H1 (cell line): ENCODE measurements at regions not wholly inside any gene's neighbourhood (a gene's known extent, or its start where the extent isn't known, plus 50 kb on each side); places are given as distances from the start of the nearest gene placed in this dataset.

Experiments
- CTCF ChIA-PET: fragments of 300-600 bp; sonication (Branson Sonifier 250); formaldehyde crosslinking; loops from one replicate; lab custom pipeline; 2021; ENCODE audit not compliant: partially characterized antibody; lab: Charles Lee
- POLR2A ChIA-PET: fragments of 300-600 bp; sonication (Branson Sonifier 250); formaldehyde crosslinking; loops from one replicate; lab custom pipeline; 2021; ENCODE audit warnings: inconsistent platforms; ENCODE audit not compliant: partially characterized antibody; lab: Charles Lee
- DNase-seq, 2 experiments: peaks; one replicate each; pipeline versions ENCODE4 v3.0.0 to v3.0.0-alpha.2; 2010 to 2022; ENCODE audit warnings: low spot score in 2 of 2, low read depth in 1 of 2, mixed read lengths in 1 of 2
- FAIRE-seq: peaks from 2 replicates; lab custom pipeline; 2011; peaks lifted over from hg19 to GRCh38; lab: Jason Lieb, UNC
- H2AFZ ChIP-seq: 2 replicates; pipeline ENCODE4 v1.8.1; 2012; ENCODE audit warnings: low read length, inconsistent platforms
- H2AK5ac ChIP-seq: 2 replicates; pipeline ENCODE4 v1.6.1; 2013; ENCODE audit warnings: low read depth, low read length
- H2BK120ac ChIP-seq: replicated peaks from 2 replicates; pipeline ENCODE3; 2013; ENCODE audit warnings: low read depth, low read length, inconsistent platforms
- H2BK12ac ChIP-seq: 2 replicates; pipeline ENCODE4 v1.6.1; 2013; ENCODE audit warnings: low read depth, low read length
- H2BK15ac ChIP-seq: 2 replicates; pipeline ENCODE4 v1.6.1; 2013; ENCODE audit warnings: low read length
- H2BK20ac ChIP-seq: 2 replicates; pipeline ENCODE4 v1.6.1; 2013; ENCODE audit warnings: low read length
- H2BK5ac ChIP-seq: 2 replicates; pipeline ENCODE4 v1.6.1; 2013; ENCODE audit warnings: low read depth, low read length
- H3K14ac ChIP-seq: 2 replicates; pipeline ENCODE4 v1.6.1; 2013; ENCODE audit warnings: inconsistent platforms; ENCODE audit not compliant: insufficient read length
- H3K18ac ChIP-seq: 2 replicates; pipeline ENCODE4 v1.6.1; 2013; ENCODE audit warnings: low read length; ENCODE audit errors: extremely low read depth
- H3K23ac ChIP-seq: 2 replicates; pipeline ENCODE4 v1.6.1; 2013; ENCODE audit warnings: inconsistent platforms; ENCODE audit not compliant: insufficient read length
- H3K23me2 ChIP-seq: 2 replicates; pipeline ENCODE4 v1.6.1; 2013; ENCODE audit warnings: low read depth, low read length
- H3K27ac ChIP-seq: 2 replicates; pipeline ENCODE4 v1.6.1; 2011; ENCODE audit warnings: low read depth, low read length, inconsistent platforms
- H3K27me3 ChIP-seq, 4 experiments: replicated peaks in 1 of 4; 1 replicate in 1 of 4; 2 replicates in 3 of 4; pipeline versions ENCODE4 v1.6.1 to v1.8.1; 2011 to 2013; ENCODE audit warnings: low read length in 3 of 4, mild to moderate bottlenecking in 3 of 4, inconsistent platforms in 2 of 4, mixed read lengths in 2 of 4, moderate library complexity in 1 of 4; ENCODE audit not compliant: control insufficient read depth in 3 of 4, insufficient read depth in 3 of 4; ENCODE audit errors: extremely low read depth in 1 of 4
- H3K36me3 ChIP-seq, 4 experiments: 2 replicates each; pipeline versions ENCODE4 v1.6.1 to v1.8.1; 2011 to 2013; ENCODE audit warnings: mild to moderate bottlenecking in 4 of 4, low read length in 3 of 4, moderate library complexity in 2 of 4, control low read depth in 1 of 4, inconsistent platforms in 1 of 4; ENCODE audit not compliant: insufficient read depth in 4 of 4, control insufficient read depth in 2 of 4
- H3K4ac ChIP-seq: replicated peaks from 2 replicates; pipeline ENCODE3; 2013; ENCODE audit warnings: low read length, low read depth, mixed read lengths, inconsistent platforms; ENCODE audit not compliant: insufficient read length
- H3K4me1 ChIP-seq, 4 experiments: replicated peaks in 1 of 4; 1 replicate in 1 of 4; 2 replicates in 3 of 4; pipeline versions ENCODE4 v1.6.1 to v1.8.1; 2011 to 2013; ENCODE audit warnings: low read length in 3 of 4, inconsistent platforms in 2 of 4, mixed read lengths in 1 of 4; ENCODE audit not compliant: insufficient read depth in 4 of 4, control insufficient read depth in 3 of 4
- H3K4me2 ChIP-seq, 2 experiments: 2 replicates each; pipeline versions ENCODE4 v1.6.1 to v1.8.1; 2011 to 2013; ENCODE audit warnings: low read depth in 2 of 2, low read length in 2 of 2, control low read depth in 1 of 2, inconsistent platforms in 1 of 2, mild to moderate bottlenecking in 1 of 2; ENCODE audit not compliant: insufficient read depth in 1 of 2
- H3K4me3 ChIP-seq, 4 experiments: fragments of 200-600, 300-600 bp in 1 of 4; sonication (generic), shearing (Covaris generic), sonication (Bioruptor Twin) in 1 of 4; 2 replicates each; pipeline versions ENCODE4 v1.5.1 to v1.8.1; 2011 to 2016; ENCODE audit warnings: low read length in 4 of 4, low read depth in 3 of 4, control low read depth in 2 of 4, inconsistent platforms in 2 of 4, mild to moderate bottlenecking in 2 of 4, mixed read lengths in 1 of 4, moderate library complexity in 1 of 4; ENCODE audit not compliant: insufficient read depth in 2 of 4; ENCODE audit errors: extremely low read depth in 1 of 4
- H3K56ac ChIP-seq: replicated peaks from 2 replicates; pipeline ENCODE3; 2013; ENCODE audit warnings: low read depth, mild to moderate bottlenecking, mixed read lengths, low read length, inconsistent platforms; ENCODE audit not compliant: insufficient read length
- H3K79me1 ChIP-seq: 2 replicates; pipeline ENCODE4 v1.6.1; 2013; ENCODE audit warnings: low read depth, low read length, control low read depth
- H3K79me2 ChIP-seq, 2 experiments: 2 replicates each; pipeline versions ENCODE4 v1.6.1 to v1.8.1; 2012 to 2013; ENCODE audit warnings: low read length in 2 of 2, mild to moderate bottlenecking in 2 of 2, inconsistent platforms in 1 of 2; ENCODE audit not compliant: insufficient read depth in 2 of 2, control insufficient read depth in 1 of 2
- H3K9ac ChIP-seq, 4 experiments: replicated peaks in 1 of 4; 1 replicate in 1 of 4; 2 replicates in 3 of 4; pipeline versions ENCODE4 v1.6.1 to v1.8.1; 2011 to 2013; ENCODE audit warnings: low read depth in 3 of 4, low read length in 3 of 4, control low read depth in 2 of 4, mild to moderate bottlenecking in 2 of 4, moderate library complexity in 2 of 4, inconsistent platforms in 1 of 4; ENCODE audit errors: extremely low read depth in 1 of 4
- H3K9me3 ChIP-seq, 2 experiments: 2 replicates each; pipeline versions ENCODE4 v1.6.1 to v1.8.1; 2012 to 2013; ENCODE audit warnings: mild to moderate bottlenecking in 2 of 2, moderate library complexity in 2 of 2, control low read depth in 1 of 2, inconsistent platforms in 1 of 2, low read depth in 1 of 2, low read length in 1 of 2, mixed read lengths in 1 of 2; ENCODE audit not compliant: insufficient read depth in 2 of 2
- H4K20me1 ChIP-seq, 2 experiments: replicated peaks in 1 of 2; 2 replicates each; pipeline versions ENCODE3 to v1.8.1; 2011 to 2013; ENCODE audit warnings: inconsistent platforms in 2 of 2, low read length in 2 of 2, mild to moderate bottlenecking in 1 of 2; ENCODE audit not compliant: insufficient read depth in 2 of 2, control insufficient read depth in 1 of 2
- H4K5ac ChIP-seq: 2 replicates; pipeline ENCODE4 v1.6.1; 2013; ENCODE audit warnings: low read length, low read depth, mixed read lengths, inconsistent platforms; ENCODE audit not compliant: insufficient read length
- H4K8ac ChIP-seq: 2 replicates; pipeline ENCODE4 v1.8.0; 2013; ENCODE audit warnings: mild to moderate bottlenecking, moderate library complexity, low read length, inconsistent platforms; ENCODE audit not compliant: insufficient read depth; ENCODE audit errors: extremely low read depth
- H4K91ac ChIP-seq: replicated peaks from 2 replicates; pipeline ENCODE3; 2013; ENCODE audit warnings: low read length, mixed read lengths, inconsistent platforms; ENCODE audit not compliant: insufficient read length
- SP2 ChIP-seq: IDR thresholded peaks from 2 replicates; pipeline ENCODE4 v1.6.1; 2012; ENCODE audit warnings: mild to moderate bottlenecking, low read length, inconsistent platforms
- WGBS, 2 experiments: shearing (Covaris generic) in 1 of 2; methylation state at CpG; one replicate each; pipeline versions ENCODE4 v1.1.6 to v1.1.7; 2013 to 2015; ENCODE audit warnings: low lambda C conversion rate in 2 of 2, mixed read lengths in 2 of 2, inconsistent platforms in 1 of 2, low coverage in 1 of 2, missing lambda C conversion rate in 1 of 2; ENCODE audit not compliant: insufficient replicate concordance in 2 of 2, insufficient coverage in 1 of 2, insufficient read length in 1 of 2; ENCODE audit errors: extremely low coverage in 1 of 2, missing lambda C conversion rate in 1 of 2; 5-methylcytosine and 5-hydroxymethylcytosine counted together

DNA sequence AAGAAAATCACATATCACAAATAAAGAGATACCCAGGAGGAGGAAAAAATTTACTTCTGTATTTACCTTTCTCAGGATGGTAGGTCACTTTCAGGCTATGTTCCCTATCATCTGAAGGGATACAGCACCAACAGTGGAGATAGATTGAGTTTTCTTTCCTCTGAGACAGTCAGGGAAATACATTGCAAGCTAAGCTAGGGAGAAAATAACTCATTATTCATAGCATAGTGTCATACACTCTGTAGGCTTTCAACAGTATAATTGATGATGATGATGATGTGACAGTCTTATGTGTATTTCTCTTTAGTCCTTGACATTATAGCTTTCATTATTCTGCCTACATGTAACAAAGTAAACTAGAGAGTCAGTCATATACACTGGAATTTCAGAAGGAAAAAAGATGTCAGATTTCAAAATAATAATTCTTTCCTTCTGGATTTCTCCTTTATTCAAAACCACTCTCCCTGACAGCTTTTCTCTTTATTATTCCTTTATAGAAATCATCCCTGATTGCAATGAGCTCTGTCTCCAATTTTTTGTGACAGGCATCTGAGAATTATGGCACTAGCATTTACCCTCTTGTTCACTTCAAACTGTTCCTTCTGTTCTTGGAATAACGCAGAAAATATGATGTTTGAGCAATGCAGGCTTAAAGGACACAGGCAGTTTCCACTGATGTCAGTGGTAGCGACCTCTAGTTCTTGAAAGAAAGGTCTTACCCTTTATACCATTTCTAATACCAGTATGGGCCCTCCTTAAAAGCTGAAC, 169.1 kb upstream of the EPHA5 start:
- H3K56ac ChIP-seq = no peak overlapping the region
- ChIA-PET POLR2A (no interaction called here), CTCF (no interaction called here)
- H4K91ac ChIP-seq = no peak overlapping the region
- H3K23ac ChIP-seq = no peak overlapping the region
- no peak for TF ChIP-seq SP2
- no peak overlapping the region for H3K4me3 ChIP-seq
- no peak overlapping the region for H3K4me2 ChIP-seq
- H3K27ac ChIP-seq = no peak overlapping the region
- no peak overlapping the region for H3K14ac ChIP-seq
- H3K27me3 ChIP-seq = no peaks in the 10 kb centered on the region
- no peak overlapping the region for H3K18ac ChIP-seq
- 88% methylated on average over 2 of the region's 2 CpGs; no CpG with 5 or more reads in 1 of the 2 experiments for WGBS, 2 experiments
- no peak overlapping the region for H2BK5ac ChIP-seq
- no peak overlapping the region for H4K8ac ChIP-seq
- H2BK15ac ChIP-seq = no peak overlapping the region
- no peaks in the 10 kb centered on the region for H3K4me1 ChIP-seq
- no peaks in the 10 kb centered on the region for H3K36me3 ChIP-seq
- no peaks in the 10 kb centered on the region for H3K79me1 ChIP-seq
- H3K23me2 ChIP-seq = no peaks in the 10 kb centered on the region
- no peak overlapping the region for H4K5ac ChIP-seq
- no peak overlapping the region for H3K9ac ChIP-seq
- no peak for DNase-seq
- no peak overlapping the region for H2BK120ac ChIP-seq
- no peak overlapping the region for H2AK5ac ChIP-seq
- no peaks in the 10 kb centered on the region for H3K79me2 ChIP-seq
- no peaks in the 10 kb centered on the region for H3K9me3 ChIP-seq
- no peak overlapping the region for H2AFZ ChIP-seq
- H2BK20ac ChIP-seq = no peak overlapping the region
- no peak overlapping the region for H2BK12ac ChIP-seq
- no peak for FAIRE-seq
- H3K4ac ChIP-seq = no peak overlapping the region
- H4K20me1 ChIP-seq = no peaks in the 10 kb centered on the region
